Astrocyte (in vitro differentiated cells and primary cell): ENCODE measurements at regions not wholly inside any gene's neighbourhood (a gene's known extent, or its start where the extent isn't known, plus 50 kb on each side); places are given as distances from the start of the nearest gene placed in this dataset.
A peak's percentile ranks its signal among the peaks of the same experiment; 100 is the strongest.

ENCODE experiments used
- DNase-seq: peaks from one replicate; pipeline ENCODE4 v3.0.0-alpha.2; 2010; ENCODE audit warnings: low read depth
- FAIRE-seq: peaks from 2 replicates; lab custom pipeline; 2011; peaks lifted over from hg19 to GRCh38; lab: Jason Lieb, UNC
- H2AFZ ChIP-seq: 2 replicates; pipeline ENCODE4 v1.6.0; 2012; ENCODE audit warnings: low read depth, low read length, inconsistent platforms
- H3K27ac ChIP-seq: 2 replicates; pipeline ENCODE4 v1.5.1; 2011; ENCODE audit warnings: low read depth, low read length, inconsistent platforms
- H3K27me3 ChIP-seq: 2 replicates; pipeline ENCODE4 v1.6.0; 2011; ENCODE audit warnings: low read length, inconsistent platforms; ENCODE audit not compliant: insufficient read depth
- H3K36me3 ChIP-seq: 2 replicates; pipeline ENCODE4 v1.5.1; 2011; ENCODE audit warnings: low read length, inconsistent platforms; ENCODE audit not compliant: insufficient read depth
- H3K4me1 ChIP-seq: 2 replicates; pipeline ENCODE4 v1.5.1; 2011; ENCODE audit warnings: low read length, inconsistent platforms; ENCODE audit not compliant: insufficient read depth
- H3K4me2 ChIP-seq: 2 replicates; pipeline ENCODE4 v1.6.0; 2012; ENCODE audit warnings: low read length, inconsistent platforms
- H3K4me3 ChIP-seq: 2 replicates; pipeline ENCODE4 v1.5.1; 2011; ENCODE audit warnings: low read depth, mild to moderate bottlenecking, low read length, inconsistent platforms; ENCODE audit not compliant: insufficient read depth
- H3K79me2 ChIP-seq: 2 replicates; pipeline ENCODE4 v1.6.0; 2012; ENCODE audit warnings: mild to moderate bottlenecking, low read length, inconsistent platforms; ENCODE audit not compliant: insufficient read depth
- H3K9ac ChIP-seq: 2 replicates; pipeline ENCODE4 v1.6.0; 2012; ENCODE audit warnings: mild to moderate bottlenecking, low read length, inconsistent platforms
- H3K9me3 ChIP-seq: 2 replicates; pipeline ENCODE4 v1.5.1; 2012; ENCODE audit warnings: low read depth, mild to moderate bottlenecking, low read length, inconsistent platforms; ENCODE audit not compliant: insufficient read depth
- H4K20me1 ChIP-seq: 2 replicates; pipeline ENCODE4 v1.6.0; 2012; ENCODE audit warnings: low read length, inconsistent platforms; ENCODE audit not compliant: insufficient read depth
- H3K27ac Mint-ChIP-seq: one replicate; pipeline ENCODE4 v1.8.0; 2021; ENCODE audit warnings: mild to moderate bottlenecking, mixed read lengths; ENCODE audit not compliant: unreplicated experiment
- H3K27me3 Mint-ChIP-seq: one replicate; pipeline ENCODE4 v1.8.0; 2021; ENCODE audit warnings: low read depth, mixed read lengths; ENCODE audit not compliant: unreplicated experiment
- H3K36me3 Mint-ChIP-seq: one replicate; pipeline ENCODE4 v1.8.0; 2021; ENCODE audit warnings: low read depth, mixed read lengths; ENCODE audit not compliant: unreplicated experiment
- H3K4me1 Mint-ChIP-seq: one replicate; pipeline ENCODE4 v1.8.0; 2021; ENCODE audit warnings: low read depth, mixed read lengths; ENCODE audit not compliant: unreplicated experiment
- H3K4me3 Mint-ChIP-seq: one replicate; pipeline ENCODE4 v1.8.0; 2021; ENCODE audit warnings: mild to moderate bottlenecking, moderate library complexity, mixed read lengths; ENCODE audit not compliant: unreplicated experiment
- H3K9me3 Mint-ChIP-seq: one replicate; pipeline ENCODE4 v1.8.0; 2021; ENCODE audit warnings: mild to moderate bottlenecking, mixed read lengths; ENCODE audit not compliant: unreplicated experiment
- EZH2 ChIP-seq: IDR thresholded peaks from 2 replicates; pipeline ENCODE4 v1.6.1; 2012; ENCODE audit warnings: mild to moderate bottlenecking, low read length, inconsistent platforms; ENCODE audit not compliant: insufficient read depth
- TF ChIP-seq, protein P1 (sequence below): IDR thresholded peaks from 2 replicates; pipeline ENCODE4 v1.5.1; 2011; ENCODE audit warnings: low read depth, mild to moderate bottlenecking, inconsistent platforms, low read length, moderate library complexity; ENCODE audit not compliant: insufficient read depth

DNA sequence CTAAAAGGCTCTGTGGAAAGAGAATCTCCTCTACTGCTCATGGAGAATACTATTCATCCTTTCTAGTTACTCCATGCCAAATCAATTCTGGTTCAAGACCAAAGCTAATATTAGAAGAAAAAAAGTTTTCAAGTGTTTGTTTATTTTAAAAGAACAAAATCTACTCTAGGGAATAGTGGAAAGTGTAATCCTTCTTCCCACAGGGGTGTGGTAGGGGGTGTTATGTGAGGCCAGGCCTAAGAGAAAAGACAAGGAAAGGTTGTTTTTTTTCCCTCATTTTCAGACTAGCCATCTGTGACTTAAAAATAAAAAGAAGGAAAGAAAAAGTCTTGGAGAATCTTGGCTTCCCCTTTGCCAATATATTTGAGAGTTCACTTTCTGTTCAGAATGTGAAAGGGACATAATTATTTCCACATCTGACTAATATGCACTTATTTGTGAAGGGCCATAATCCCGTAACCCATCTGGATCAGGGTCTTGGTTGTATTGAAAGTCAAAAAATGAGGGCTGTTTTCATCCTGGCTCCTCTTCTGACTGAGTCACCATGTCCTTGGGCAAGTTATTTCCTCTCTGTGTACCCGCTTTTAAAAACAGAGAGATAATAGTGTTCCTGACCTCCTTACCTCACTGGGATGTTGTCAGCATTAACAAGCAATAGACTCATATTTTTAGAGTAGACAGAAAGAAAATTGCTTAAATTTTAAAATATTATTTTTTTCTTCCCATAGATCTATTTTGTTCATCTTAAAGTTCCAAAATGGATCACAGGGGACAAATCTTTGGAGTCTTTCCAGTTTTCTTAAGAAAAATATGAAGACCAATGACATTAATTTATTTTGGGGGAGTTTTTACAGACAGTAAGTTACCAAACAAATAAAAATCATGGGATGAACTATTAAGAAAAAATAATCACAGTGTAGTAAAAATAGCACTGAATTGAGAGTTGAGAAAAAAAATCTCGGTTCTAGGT lies 233.7 kb downstream of the IBTK start:
- H4K20me1 ChIP-seq = no peaks in the 10 kb centered on the region
- FAIRE-seq (peak; percentile 43), DNase-seq (peak; percentile 61)
- no peak overlapping the region for H2AFZ ChIP-seq
- Mint-ChIP-seq H3K27ac (no peak overlapping the region), H3K4me1 (peaks cover 17% of the 10 kb centered on the region), H3K36me3 (no peaks in the 10 kb centered on the region), H3K27me3 (no peaks in the 10 kb centered on the region), H3K4me3 (no peak overlapping the region), H3K9me3 (peaks cover 3% of the 10 kb centered on the region)
- TF ChIP-seq, protein P1, sequence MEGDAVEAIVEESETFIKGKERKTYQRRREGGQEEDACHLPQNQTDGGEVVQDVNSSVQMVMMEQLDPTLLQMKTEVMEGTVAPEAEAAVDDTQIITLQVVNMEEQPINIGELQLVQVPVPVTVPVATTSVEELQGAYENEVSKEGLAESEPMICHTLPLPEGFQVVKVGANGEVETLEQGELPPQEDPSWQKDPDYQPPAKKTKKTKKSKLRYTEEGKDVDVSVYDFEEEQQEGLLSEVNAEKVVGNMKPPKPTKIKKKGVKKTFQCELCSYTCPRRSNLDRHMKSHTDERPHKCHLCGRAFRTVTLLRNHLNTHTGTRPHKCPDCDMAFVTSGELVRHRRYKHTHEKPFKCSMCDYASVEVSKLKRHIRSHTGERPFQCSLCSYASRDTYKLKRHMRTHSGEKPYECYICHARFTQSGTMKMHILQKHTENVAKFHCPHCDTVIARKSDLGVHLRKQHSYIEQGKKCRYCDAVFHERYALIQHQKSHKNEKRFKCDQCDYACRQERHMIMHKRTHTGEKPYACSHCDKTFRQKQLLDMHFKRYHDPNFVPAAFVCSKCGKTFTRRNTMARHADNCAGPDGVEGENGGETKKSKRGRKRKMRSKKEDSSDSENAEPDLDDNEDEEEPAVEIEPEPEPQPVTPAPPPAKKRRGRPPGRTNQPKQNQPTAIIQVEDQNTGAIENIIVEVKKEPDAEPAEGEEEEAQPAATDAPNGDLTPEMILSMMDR = no peak
- no peak for TF ChIP-seq EZH2
- peak overlapping the region; percentile 14 for H3K27ac ChIP-seq
- H3K79me2 ChIP-seq = no peaks in the 10 kb centered on the region
- peaks cover 29% of the 10 kb centered on the region for H3K4me1 ChIP-seq
- peak overlapping the region; percentile 51 for H3K4me2 ChIP-seq
- H3K9me3 ChIP-seq = no peaks in the 10 kb centered on the region
- no peaks in the 10 kb centered on the region for H3K27me3 ChIP-seq
- H3K9ac ChIP-seq = no peak overlapping the region
- no peaks in the 10 kb centered on the region for H3K36me3 ChIP-seq
- no peak overlapping the region for H3K4me3 ChIP-seq

- H3K27me3 Mint-ChIP-seq = no peaks in the 10 kb centered on the region
- DNase-seq = no peak
- Histone ChIP-seq H3K9ac (no peak overlapping the region), H4K20me1 (no peaks in the 10 kb centered on the region), H3K4me3 (no peak overlapping the region), H3K27ac (no peak overlapping the region), H3K9me3 (peaks cover 3% of the 10 kb centered on the region), H3K27me3 (no peaks in the 10 kb centered on the region), H3K4me1 (no peaks in the 10 kb centered on the region), H3K36me3 (no peaks in the 10 kb centered on the region), H3K4me2 (no peak overlapping the region), H2AFZ (no peak overlapping the region), H3K79me2 (no peaks in the 10 kb centered on the region)
- TF ChIP-seq EZH2 = no peak
- TF ChIP-seq, protein P1 = peak; percentile 66
- H3K4me3 Mint-ChIP-seq = no peak overlapping the region
- no peak for FAIRE-seq
- H3K27ac Mint-ChIP-seq = no peak overlapping the region
- peaks cover 11% of the 10 kb centered on the region for H3K9me3 Mint-ChIP-seq
- H3K36me3 Mint-ChIP-seq = no peaks in the 10 kb centered on the region
- H3K4me1 Mint-ChIP-seq = no peaks in the 10 kb centered on the region
These were observed 241.4 kb downstream of the IBTK start for GRCh38 chr6:82006027-82006738.
